Mesothelial cell of epicardium (in vitro differentiated cells): ENCODE measurements at regions not wholly inside any gene's neighbourhood (a gene's known extent, or its start where the extent isn't known, plus 50 kb on each side); places are given as distances from the start of the nearest gene placed in this dataset.

Source experiments
- DNase-seq, 2 experiments: peaks; one replicate each; pipeline ENCODE4 v3.0.0; 2021; ENCODE audit warnings: low spot score in 2 of 2; ENCODE audit not compliant: unreplicated experiment in 2 of 2
- H3K27ac Mint-ChIP-seq: 2 replicates; pipeline ENCODE4 v1.8.0; 2021; ENCODE audit warnings: mixed read lengths
- H3K27me3 Mint-ChIP-seq: 2 replicates; pipeline ENCODE4 v1.8.0; 2021; ENCODE audit warnings: low read depth, mixed read lengths
- H3K36me3 Mint-ChIP-seq: 2 replicates; pipeline ENCODE4 v1.8.0; 2021; ENCODE audit warnings: mixed read lengths
- H3K4me1 Mint-ChIP-seq: 2 replicates; pipeline ENCODE4 v1.8.0; 2021; ENCODE audit warnings: mixed read lengths
- H3K4me3 Mint-ChIP-seq: 2 replicates; pipeline ENCODE4 v1.8.0; 2021; ENCODE audit warnings: mild to moderate bottlenecking, moderate library complexity, mixed read lengths
- H3K9me3 Mint-ChIP-seq: 2 replicates; pipeline ENCODE4 v1.8.0; 2021; ENCODE audit warnings: mixed read lengths
- CTCF ChIP-seq: fragments of 200-600 bp; sonication (generic); IDR thresholded peaks from one replicate; pipeline ENCODE4 v1.5.0; 2021; ENCODE audit warnings: antibody characterized with exemption; ENCODE audit not compliant: unreplicated experiment

GRCh38 chr21:15679630-15680029 lies 50.2 kb upstream of the USP25 start:
- Mint-ChIP-seq H3K9me3 (peaks cover 11% of the 10 kb centered on the region), H3K27ac (no peak overlapping the region), H3K36me3 (no peaks in the 10 kb centered on the region), H3K4me1 (peaks cover 2% of the 10 kb centered on the region), H3K27me3 (no peaks in the 10 kb centered on the region), H3K4me3 (no peak overlapping the region)
- DNase-seq, result no peak
- no peak for TF ChIP-seq CTCF
